ENCODE measurements at regions not wholly inside any gene's neighbourhood (a gene's known extent, or its start where the extent isn't known, plus 50 kb on each side); places are given as distances from the start of the nearest gene placed in this dataset.
A peak's percentile ranks its signal among the peaks of the same experiment; 100 is the strongest.

DNA sequence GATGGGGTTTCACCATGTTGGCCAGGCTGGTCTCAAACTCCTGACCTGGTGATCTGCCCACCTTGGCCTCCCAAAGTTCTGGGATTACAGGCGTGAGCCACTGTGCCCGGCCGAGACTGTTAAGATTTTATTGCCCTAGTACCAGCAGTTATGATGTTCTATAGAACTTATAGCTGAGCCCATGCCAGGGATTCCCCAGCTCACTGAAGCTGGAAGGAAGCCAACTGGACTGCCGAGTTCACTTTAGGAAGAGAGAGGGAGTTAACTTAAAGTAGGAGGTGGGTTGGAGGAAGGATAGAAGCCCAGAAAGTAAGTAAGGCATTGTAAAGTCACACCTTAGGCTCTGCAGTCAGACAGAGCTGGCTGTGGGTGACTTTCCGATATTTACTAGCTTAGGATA, 101.1 kb upstream of the BOC start:
- Mint-ChIP-seq H3K4me3 (no peak overlapping the region), H3K27me3 (no peaks in the 10 kb centered on the region), H3K9me3 (no peaks in the 10 kb centered on the region), H3K4me1 (peaks cover 46% of the 10 kb centered on the region), H3K27ac (no peak overlapping the region), H3K36me3 (ENCODE audit: low read depth) (no peaks in the 10 kb centered on the region)
- DNase-seq (no peak), ATAC-seq (no peak)

- H3K36me3 Mint-ChIP-seq (ENCODE audit: low read depth) = no peaks in the 10 kb centered on the region
- H3K9me3 Mint-ChIP-seq = no peaks in the 10 kb centered on the region
- peaks cover 43% of the 10 kb centered on the region for H3K4me1 Mint-ChIP-seq
- no peak overlapping the region for H3K4me3 Mint-ChIP-seq
- DNase-seq = peak; percentile 14
- H3K27ac Mint-ChIP-seq = peak overlapping the region; percentile 63
- H3K27me3 Mint-ChIP-seq = no peaks in the 10 kb centered on the region
- ATAC-seq = peak; percentile 98
Measured at GRCh38 chr3:113111011-113111707, 100.2 kb upstream of the BOC start.

GRCh38 chr3:113113361-113113760, 98.0 kb upstream of the BOC start:
- no peaks in the 10 kb centered on the region for H3K27me3 Mint-ChIP-seq
- no peaks in the 10 kb centered on the region for H3K9me3 Mint-ChIP-seq
- ATAC-seq = no peak
- no peak overlapping the region for H3K4me3 Mint-ChIP-seq
- H3K36me3 Mint-ChIP-seq (ENCODE audit: low read depth) = no peaks in the 10 kb centered on the region
- peaks cover 45% of the 10 kb centered on the region for H3K4me1 Mint-ChIP-seq
- H3K27ac Mint-ChIP-seq = no peak overlapping the region
- no peak for DNase-seq

DNA sequence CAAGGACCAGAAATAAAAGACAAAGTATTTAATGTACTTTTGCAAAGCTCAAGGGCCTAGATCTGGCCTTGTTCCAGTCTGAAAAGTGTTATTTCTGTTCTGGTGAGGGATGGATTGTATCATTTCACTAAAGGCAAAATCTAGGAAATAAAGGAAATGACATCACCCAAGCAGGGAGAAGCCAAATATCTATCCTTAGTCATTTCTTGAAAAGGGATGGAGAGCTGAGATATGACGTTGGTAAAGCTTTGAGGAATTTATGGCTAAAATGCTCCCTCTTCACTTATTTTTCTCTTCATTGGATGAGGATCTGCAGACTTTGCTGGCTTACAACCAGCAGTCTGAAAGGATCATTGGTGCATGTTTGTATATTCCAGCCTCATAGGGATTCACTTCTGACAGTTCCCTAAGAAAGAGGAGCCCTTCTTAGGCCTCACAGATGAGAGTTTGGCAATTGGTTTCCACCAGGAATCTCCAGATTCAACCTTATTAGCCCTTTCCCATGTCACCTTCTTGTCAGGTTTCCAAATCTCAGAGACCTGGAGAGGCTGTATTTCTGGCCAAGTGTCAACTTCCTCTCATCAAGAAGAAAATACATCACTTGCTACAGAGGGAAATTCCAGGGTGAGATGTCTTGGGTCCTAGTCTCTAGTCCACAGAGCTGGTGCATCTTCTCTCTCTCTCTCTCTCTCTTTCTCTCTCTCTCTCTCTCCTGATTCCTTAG, 93.7 kb upstream of the BOC start:
- Mint-ChIP-seq H3K4me3 (no peak overlapping the region), H3K4me1 (peaks cover 19% of the 10 kb centered on the region), H3K36me3 (ENCODE audit: low read depth) (no peaks in the 10 kb centered on the region), H3K9me3 (no peaks in the 10 kb centered on the region), H3K27ac (no peak overlapping the region), H3K27me3 (no peaks in the 10 kb centered on the region)
- DNase-seq (no peak), ATAC-seq (no peak)

DNA sequence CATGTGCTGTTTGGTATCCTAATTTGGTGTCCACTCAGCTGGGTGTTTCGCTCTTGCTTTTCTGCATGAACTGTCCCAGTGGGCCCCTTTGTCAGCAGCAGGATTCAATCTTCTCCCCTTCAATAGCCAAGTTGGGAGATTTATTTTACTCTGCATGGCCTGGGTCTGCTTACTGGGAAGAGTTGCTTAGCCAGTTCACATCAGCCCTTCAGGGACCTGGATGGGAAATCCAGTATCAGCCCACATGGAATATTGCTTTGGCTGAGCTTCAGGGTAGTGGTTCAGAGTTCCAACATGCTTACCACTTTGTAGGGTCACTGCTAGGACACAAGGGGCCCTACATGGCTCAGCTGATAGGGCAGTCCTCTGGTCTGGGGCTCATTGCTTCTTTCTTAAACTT, 93.0 kb upstream of the BOC start:
- DNase-seq (no peak), ATAC-seq (no peak)
- peaks cover 13% of the 10 kb centered on the region for H3K4me1 Mint-ChIP-seq
- no peak overlapping the region for H3K4me3 Mint-ChIP-seq
- no peaks in the 10 kb centered on the region for H3K27me3 Mint-ChIP-seq
- no peaks in the 10 kb centered on the region for H3K9me3 Mint-ChIP-seq
- no peaks in the 10 kb centered on the region for H3K36me3 Mint-ChIP-seq (ENCODE audit: low read depth)
- no peak overlapping the region for H3K27ac Mint-ChIP-seq

- H3K27me3 Mint-ChIP-seq = no peaks in the 10 kb centered on the region
- H3K27ac Mint-ChIP-seq = no peak overlapping the region
- H3K36me3 Mint-ChIP-seq (ENCODE audit: low read depth) = no peaks in the 10 kb centered on the region
- DNase-seq (no peak), ATAC-seq (no peak)
- H3K9me3 Mint-ChIP-seq = no peaks in the 10 kb centered on the region
- no peaks in the 10 kb centered on the region for H3K4me1 Mint-ChIP-seq
- H3K4me3 Mint-ChIP-seq = no peak overlapping the region
Measured at GRCh38 chr3:113124256-113124830, 87.0 kb upstream of the BOC start.

GRCh38 chr3:113125951-113126350, 85.4 kb upstream of the BOC start:
- no peak overlapping the region for H3K4me3 Mint-ChIP-seq
- no peaks in the 10 kb centered on the region for H3K4me1 Mint-ChIP-seq
- ATAC-seq = no peak
- H3K9me3 Mint-ChIP-seq = no peaks in the 10 kb centered on the region
- no peaks in the 10 kb centered on the region for H3K36me3 Mint-ChIP-seq (ENCODE audit: low read depth)
- H3K27me3 Mint-ChIP-seq = no peaks in the 10 kb centered on the region
- H3K27ac Mint-ChIP-seq = no peak overlapping the region
- DNase-seq = no peak

DNA sequence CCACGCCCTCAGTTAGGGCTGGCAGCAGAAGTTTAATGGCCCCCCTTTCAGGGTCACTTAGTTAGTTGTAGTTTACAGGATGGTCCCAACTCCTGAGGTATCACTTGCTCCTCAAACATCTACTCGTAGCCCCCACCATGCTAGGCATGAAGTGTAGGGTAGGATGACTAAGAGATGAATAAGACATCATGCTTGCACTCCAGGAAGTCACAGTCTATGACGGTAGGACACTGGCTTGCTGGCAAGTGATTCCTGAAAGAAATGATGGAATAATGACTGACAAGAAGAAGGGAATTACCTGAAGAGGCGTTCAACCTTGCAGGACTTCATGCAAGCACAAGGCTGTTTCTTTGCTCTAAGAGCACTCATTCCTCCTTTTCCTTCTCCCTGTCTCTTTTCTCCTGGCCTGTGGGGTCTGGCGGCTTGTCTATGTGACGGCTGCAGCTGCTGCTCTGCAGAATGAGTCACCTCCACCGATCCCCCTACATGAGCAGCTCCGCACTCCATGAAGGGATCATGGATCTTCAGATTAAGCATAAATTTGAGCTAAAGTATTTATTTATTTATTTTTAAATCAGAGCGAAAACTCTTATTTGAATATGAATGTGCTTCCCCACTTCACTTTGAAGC, 82.9 kb upstream of the BOC start:
- H3K4me3 Mint-ChIP-seq = no peak overlapping the region
- no peak for ATAC-seq
- no peak overlapping the region for H3K27ac Mint-ChIP-seq
- no peaks in the 10 kb centered on the region for H3K36me3 Mint-ChIP-seq (ENCODE audit: low read depth)
- DNase-seq = no peak
- H3K4me1 Mint-ChIP-seq = no peaks in the 10 kb centered on the region
- no peaks in the 10 kb centered on the region for H3K27me3 Mint-ChIP-seq
- H3K9me3 Mint-ChIP-seq = no peaks in the 10 kb centered on the region

- no peaks in the 10 kb centered on the region for H3K36me3 Mint-ChIP-seq (ENCODE audit: low read depth)
- no peak overlapping the region for H3K27ac Mint-ChIP-seq
- H3K4me3 Mint-ChIP-seq = no peak overlapping the region
- H3K4me1 Mint-ChIP-seq = no peaks in the 10 kb centered on the region
- no peak for DNase-seq
- ATAC-seq = no peak
- H3K9me3 Mint-ChIP-seq = no peaks in the 10 kb centered on the region
- H3K27me3 Mint-ChIP-seq = no peaks in the 10 kb centered on the region
Measured at GRCh38 chr3:113129168-113129567, 82.2 kb upstream of the BOC start.

DNA sequence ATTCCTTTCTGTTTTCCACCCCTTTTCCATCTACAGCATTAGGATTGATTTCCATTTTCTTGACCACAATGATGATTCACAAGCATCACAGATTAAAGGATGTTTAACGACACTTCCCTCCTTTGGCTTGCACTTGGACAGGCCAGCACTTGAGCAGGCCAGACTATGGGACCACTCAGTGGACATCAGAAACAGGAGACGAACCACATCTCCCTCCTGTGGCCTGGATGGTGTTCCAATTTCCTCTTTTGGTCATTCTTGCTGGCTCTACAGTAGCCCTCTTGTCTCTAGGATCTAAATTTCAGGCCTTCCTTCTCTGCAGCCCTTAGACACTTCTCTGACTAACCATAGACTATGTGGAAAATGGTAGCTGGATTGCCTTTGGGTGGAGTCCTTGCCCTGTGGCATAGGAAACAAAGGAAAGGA, 78.8 kb upstream of the BOC start:
- Mint-ChIP-seq H3K27ac (peak overlapping the region; percentile 25), H3K4me3 (no peak overlapping the region), H3K9me3 (peaks cover 1% of the 10 kb centered on the region), H3K4me1 (no peaks in the 10 kb centered on the region), H3K27me3 (no peaks in the 10 kb centered on the region), H3K36me3 (ENCODE audit: low read depth) (no peaks in the 10 kb centered on the region)
- DNase-seq (no peak), ATAC-seq (no peak)

DNA sequence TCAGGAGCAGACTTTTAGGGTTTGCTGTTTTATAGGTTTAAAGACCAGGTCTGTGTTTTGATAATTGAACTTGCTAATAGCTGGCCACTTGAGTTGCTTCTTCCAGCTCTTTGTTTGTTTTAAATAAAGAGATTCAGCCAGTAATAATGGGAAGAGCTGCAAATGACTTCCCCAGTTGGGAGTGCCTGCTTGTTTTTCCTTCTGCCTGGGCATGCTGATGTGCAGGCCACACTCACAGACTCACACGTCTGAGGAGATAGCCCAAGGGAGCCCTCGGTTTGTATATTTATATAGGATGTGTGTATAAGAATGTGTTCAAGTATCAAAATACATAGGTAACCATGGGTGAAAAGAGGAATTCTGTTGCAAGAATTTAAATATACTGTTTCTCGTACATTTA, 78.2 kb upstream of the BOC start:
- Mint-ChIP-seq H3K9me3 (peaks cover 6% of the 10 kb centered on the region), H3K36me3 (ENCODE audit: low read depth) (no peaks in the 10 kb centered on the region), H3K27ac (no peak overlapping the region), H3K27me3 (no peaks in the 10 kb centered on the region), H3K4me3 (no peak overlapping the region), H3K4me1 (no peaks in the 10 kb centered on the region)
- no peak for DNase-seq
- ATAC-seq = no peak

DNA sequence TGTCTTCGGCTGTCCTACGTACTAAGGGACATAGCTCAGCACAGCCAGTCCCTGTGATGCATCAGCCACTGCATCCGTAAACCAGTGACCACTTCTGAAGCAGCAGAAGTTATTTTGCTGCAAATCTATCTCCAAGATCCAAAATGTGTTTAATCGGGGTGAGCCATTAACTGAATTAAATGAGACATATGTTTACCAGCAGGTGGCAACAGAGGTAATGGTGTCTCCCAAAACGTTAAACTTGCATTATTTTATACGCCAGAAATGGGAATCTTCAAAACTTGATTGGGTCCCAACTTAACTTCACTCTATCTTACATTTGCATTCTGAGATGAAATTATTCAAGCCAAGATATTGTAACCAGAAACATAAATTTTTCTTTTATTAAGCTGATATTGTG, 75.3 kb upstream of the BOC start:
- no peak overlapping the region for H3K4me3 Mint-ChIP-seq
- no peaks in the 10 kb centered on the region for H3K27me3 Mint-ChIP-seq
- H3K4me1 Mint-ChIP-seq = no peaks in the 10 kb centered on the region
- no peaks in the 10 kb centered on the region for H3K36me3 Mint-ChIP-seq (ENCODE audit: low read depth)
- DNase-seq (no peak), ATAC-seq (no peak)
- H3K9me3 Mint-ChIP-seq = peaks cover 6% of the 10 kb centered on the region
- no peak overlapping the region for H3K27ac Mint-ChIP-seq

DNA sequence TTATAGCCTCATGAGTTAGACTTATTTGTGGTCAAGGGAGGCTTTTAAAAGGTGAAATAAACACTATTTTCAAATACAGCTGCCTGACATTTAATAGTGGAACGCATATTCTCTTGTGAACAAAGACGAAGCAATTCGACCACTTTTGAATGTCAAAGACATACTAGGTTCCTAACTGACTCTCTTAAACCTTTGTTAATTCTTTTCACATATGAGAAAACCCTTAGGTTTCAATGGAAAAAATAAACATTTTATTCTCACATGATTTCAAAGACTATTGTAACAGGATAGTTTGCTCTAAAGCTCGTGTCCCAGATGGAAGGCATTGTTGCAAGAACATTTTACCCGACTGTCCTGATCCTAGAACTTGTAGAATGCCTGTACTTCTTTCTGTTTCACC, 74.8 kb upstream of the BOC start:
- DNase-seq = no peak
- no peaks in the 10 kb centered on the region for H3K36me3 Mint-ChIP-seq (ENCODE audit: low read depth)
- no peak for ATAC-seq
- no peak overlapping the region for H3K27ac Mint-ChIP-seq
- no peaks in the 10 kb centered on the region for H3K27me3 Mint-ChIP-seq
- H3K4me1 Mint-ChIP-seq = no peaks in the 10 kb centered on the region
- H3K4me3 Mint-ChIP-seq = no peak overlapping the region
- peaks cover 6% of the 10 kb centered on the region for H3K9me3 Mint-ChIP-seq

- H3K4me1 Mint-ChIP-seq = no peaks in the 10 kb centered on the region
- H3K4me3 Mint-ChIP-seq = no peak overlapping the region
- H3K27me3 Mint-ChIP-seq = no peaks in the 10 kb centered on the region
- H3K27ac Mint-ChIP-seq = no peak overlapping the region
- DNase-seq (no peak), ATAC-seq (no peak)
- peaks cover 6% of the 10 kb centered on the region for H3K9me3 Mint-ChIP-seq
- H3K36me3 Mint-ChIP-seq (ENCODE audit: low read depth) = no peaks in the 10 kb centered on the region
Measured at GRCh38 chr3:113138839-113139743, 72.3 kb upstream of the BOC start.
